HepG2 (cell line): ENCODE measurements at regions not wholly inside any gene's neighbourhood (a gene's known extent, or its start where the extent isn't known, plus 50 kb on each side); places are given as distances from the start of the nearest gene placed in this dataset.
"Not testable (repeated sequence)": the region's sequence is repeated elsewhere in the genome, so short reads cannot be mapped to it uniquely, and the experiment has no call there.

Experiments used
- ATAC-seq: fragments of 200-7000 bp; cut with Tn5 transposase; 3 replicates; pipeline ENCODE4 v1.9.1; 2020; ENCODE audit warnings: mild to moderate bottlenecking, moderate library complexity
- BruUV-seq: library from RNA; stranded (reverse); fragments of 400-500 nt; replicated peaks from 2 replicates; lab custom pipeline; 2021; lab: Mats Ljungman, UMichigan
- CTCF ChIA-PET: fragments of 300-600 bp; formaldehyde crosslinking; extraction: SDS; loops from one replicate; lab custom pipeline; 2021; ENCODE audit warnings: low total read pairs, inconsistent platforms, low intra/inter-chr PET ratio; lab: Yijun Ruan, JAX
- POLR2A ChIA-PET: fragments of 350-600 bp; sonication (Branson Sonifier 250); formaldehyde crosslinking; loops from one replicate; lab custom pipeline; 2020; ENCODE audit warnings: antibody characterized with exemption, inconsistent platforms; lab: Yijun Ruan, JAX
- DNase-seq: peaks from one replicate; pipeline ENCODE4 v3.0.0-alpha.2; 2015; ENCODE audit warnings: low spot score
- FAIRE-seq: peaks from 3 replicates; lab custom pipeline; 2011; peaks lifted over from hg19 to GRCh38; lab: Jason Lieb, UNC
- H2AFZ ChIP-seq: one replicate; pipeline ENCODE4 v1.6.1; 2011; ENCODE audit warnings: low read length, inconsistent platforms
- H3K27ac ChIP-seq: fragments of 300-600 bp; 3 replicates; pipeline ENCODE4 v1.8.0; 2011; ENCODE audit warnings: mixed run types, mild to moderate bottlenecking, mixed read lengths, low read length, inconsistent platforms; ENCODE audit not compliant: insufficient read depth; ENCODE audit errors: extremely low read length
- H3K27me3 ChIP-seq, 2 experiments: fragments of 200-600 bp in 1 of 2; 2 replicates in 1 of 2; 3 replicates in 1 of 2; pipeline versions ENCODE4 v1.6.0 to v1.8.0; 2011; ENCODE audit warnings: low read length in 2 of 2, mild to moderate bottlenecking in 2 of 2, moderate library complexity in 2 of 2, inconsistent platforms in 1 of 2; ENCODE audit not compliant: insufficient read depth in 2 of 2, control insufficient read depth in 1 of 2
- H3K36me3 ChIP-seq, 2 experiments: fragments of 200-600 bp in 1 of 2; replicated peaks in 1 of 2; 2 replicates in 1 of 2; 3 replicates in 1 of 2; pipeline versions ENCODE4 v1.5.1 to v1.8.0; 2011; ENCODE audit warnings: low read length in 2 of 2, inconsistent platforms in 1 of 2; ENCODE audit not compliant: insufficient read depth in 2 of 2, control insufficient read depth in 1 of 2
- H3K4me1 ChIP-seq: 2 replicates; pipeline ENCODE4 v1.5.1; 2012; ENCODE audit warnings: low read length, inconsistent platforms; ENCODE audit not compliant: insufficient read depth
- H3K4me2 ChIP-seq: 2 replicates; pipeline ENCODE4 v1.6.0; 2011; ENCODE audit warnings: low read depth, low read length, inconsistent platforms
- H3K4me3 ChIP-seq, 3 experiments: fragments of 200-600 bp in 1 of 3; sonication (generic), shearing (Covaris generic) in 1 of 3; replicated peaks in 1 of 3; 2 replicates each; pipeline ENCODE4 v1.5.1; 2011 to 2016; ENCODE audit warnings: low read length in 3 of 3, inconsistent platforms in 2 of 3, low read depth in 2 of 3, mild to moderate bottlenecking in 2 of 3, control low read depth in 1 of 3, mixed read lengths in 1 of 3; ENCODE audit not compliant: insufficient read depth in 1 of 3
- H3K79me2 ChIP-seq: one replicate; pipeline ENCODE4 v1.6.1; 2011; ENCODE audit warnings: low read length, inconsistent platforms; ENCODE audit not compliant: insufficient read depth
- H3K9ac ChIP-seq: 2 replicates; pipeline ENCODE4 v1.6.0; 2011; ENCODE audit warnings: mild to moderate bottlenecking, low read depth, low read length, inconsistent platforms; ENCODE audit not compliant: insufficient read depth
- H3K9me3 ChIP-seq: 2 replicates; pipeline ENCODE4 v1.5.1; 2012; ENCODE audit warnings: mild to moderate bottlenecking, low read length
- H4K20me1 ChIP-seq: 2 replicates; pipeline ENCODE4 v1.6.0; 2011; ENCODE audit warnings: inconsistent platforms, mild to moderate bottlenecking, low read length, moderate library complexity; ENCODE audit not compliant: insufficient read depth
- ARID3A ChIP-seq: IDR thresholded peaks from 2 replicates; pipeline ENCODE4 v1.6.1; 2012; ENCODE audit warnings: low read depth, low read length, improper control_type of control experiment
- DMAP1 ChIP-seq: IDR thresholded peaks from 2 replicates; pipeline ENCODE4 v1.6.1; 2016
- DRAP1 ChIP-seq: IDR thresholded peaks from 2 replicates; pipeline ENCODE4 v1.6.1; 2016; ENCODE audit warnings: missing genetic modification reagents, missing compliant biosample characterization
- FOXK2 ChIP-seq: fragments of 450-650 bp; IDR thresholded peaks from 2 replicates; pipeline ENCODE4 v1.6.1; 2016
- GFI1 ChIP-seq: sonication (generic); formaldehyde crosslinking; IDR thresholded peaks from 2 replicates; pipeline ENCODE4 v1.5.0; 2020; ENCODE audit warnings: missing genetic modification reagents, mild to moderate bottlenecking, borderline replicate concordance
- HOMEZ ChIP-seq: IDR thresholded peaks from 2 replicates; pipeline ENCODE4 v1.6.1; 2016; ENCODE audit warnings: low read depth
- NFKBIZ ChIP-seq: IDR thresholded peaks from 2 replicates; pipeline ENCODE4 v1.6.1; 2018; ENCODE audit warnings: missing genetic modification reagents, missing compliant biosample characterization
- NR2F1 ChIP-seq, 2 experiments: fragments of 450-650 bp in 1 of 2; formaldehyde crosslinking in 1 of 2; IDR thresholded peaks; 2 replicates each; pipeline versions ENCODE4 v1.5.0 to v1.6.1; 2016 to 2020; ENCODE audit warnings: mild to moderate bottlenecking in 1 of 2, missing compliant biosample characterization in 1 of 2, missing genetic modification reagents in 1 of 2, moderate library complexity in 1 of 2
- SP5 ChIP-seq: IDR thresholded peaks from 2 replicates; pipeline ENCODE4 v1.6.1; 2016; ENCODE audit warnings: low read depth, borderline replicate concordance
- ZBTB37 ChIP-seq: sonication (generic); formaldehyde crosslinking; IDR thresholded peaks from 2 replicates; pipeline ENCODE4 v1.4.0; 2020; ENCODE audit warnings: mild to moderate bottlenecking, missing genetic modification reagents
- ZFP37 ChIP-seq: sonication (generic); formaldehyde crosslinking; IDR thresholded peaks from 2 replicates; pipeline ENCODE4 v1.4.0; 2020; ENCODE audit warnings: missing genetic modification reagents, borderline replicate concordance
- ZNF710 ChIP-seq: sonication (generic); formaldehyde crosslinking; IDR thresholded peaks from 2 replicates; pipeline ENCODE4 v1.5.0; 2020; ENCODE audit warnings: mild to moderate bottlenecking, missing genetic modification reagents, borderline replicate concordance
- ZNF749 ChIP-seq: sonication (generic); formaldehyde crosslinking; IDR thresholded peaks from 2 replicates; pipeline ENCODE4 v1.8.0; 2022; ENCODE audit warnings: mild to moderate bottlenecking, missing genetic modification reagents, moderate library complexity, borderline replicate concordance
- ZNF772 ChIP-seq: sonication (generic); formaldehyde crosslinking; IDR thresholded peaks from 2 replicates; pipeline ENCODE4 v1.5.0; 2020; ENCODE audit warnings: mild to moderate bottlenecking, missing genetic modification reagents
- WGBS: methylation state at CpG from one replicate; pipeline ENCODE4 v1.1.6; 2017; ENCODE audit warnings: low lambda C conversion rate; 5-methylcytosine and 5-hydroxymethylcytosine counted together
- in situ Hi-C: cut with HindIII; loops from 2 replicates; pipeline ENCODE4 v1.10.0; 2017; ENCODE audit warnings: low pct_unique_long_range_greater_than_20kb; ENCODE audit not compliant: extremely low pct_ligation_motif_present
- intact Hi-C: fragments of 100-400 bp; cut with micrococcal nuclease; formaldehyde crosslinking; loops from one replicate; pipeline ENCODE4 v1.10.0; 2022; ENCODE audit not compliant: unreplicated experiment

GRCh38 chr2:84300001-84300695, 158.9 kb downstream of the SUCLG1 start:
- CTCF ChIA-PET = interaction anchor here (1.2 kb wide), 1 partner anchor 276 kb away, joined by 4 read pairs; no protein-coding TSS in a partner anchor
- H3K79me2 ChIP-seq, H3K27me3 ChIP-seq, H2AFZ ChIP-seq, BruUV-seq, H3K9me3 ChIP-seq, H4K20me1 ChIP-seq, H3K36me3 ChIP-seq: not testable (repeated sequence)
- FAIRE-seq (peak; percentile 81), ATAC-seq (peak; percentile 81), DNase-seq (peak; percentile 96)
- Histone ChIP-seq H3K9ac (peak overlapping the region; percentile 53), H3K4me1 (peaks cover 83% of the 10 kb centered on the region), H3K27ac (peak overlapping the region; percentile 79), H3K4me2 (peak overlapping the region; percentile 60), H3K4me3 (peak overlapping the region in 1 of 3 experiments; percentile 27; a peak in 1 of 6 replicates)
- POLR2A ChIA-PET = interaction anchor here (0.7 to 2.9 kb wide), 10 partner anchors 9 to 1231 kb away, joined by 3 to 15 read pairs (median 4); no protein-coding TSS in a partner anchor
- intact Hi-C loops (loop anchor here (2.0 to 5.0 kb wide), 4 partner anchors 118 to 1039 kb away; no protein-coding TSS in a partner anchor), in situ Hi-C loops (loop anchor here (5.0 kb wide), 1 partner anchor 278 kb away; no protein-coding TSS in a partner anchor)
- 0% methylated on average over 8 of the region's 8 CpGs for WGBS
- TF ChIP-seq ZNF749 (CRISPR knock-in tag) (peak; percentile 97), NFKBIZ (CRISPR knock-in tag) (peak; percentile 87; the same call in 1 of the 2 replicates), ZFP37 (CRISPR knock-in tag) (peak; percentile 86; the same call in 1 of the 2 replicates), ARID3A (peak; percentile 97), ZNF772 (peak; percentile 56; the same call in 1 of the 2 replicates), SP5 (CRISPR knock-in tag) (peak; percentile 100), GFI1 (CRISPR knock-in tag) (peak; percentile 99), NR2F1 (CRISPR knock-in tag; IDR thresholded peaks at IDR 0.05) (peak in 1 of 2 experiments; percentile 86; a peak in 2 of 4 replicates), ZBTB37 (peak; percentile 96), DMAP1 (CRISPR knock-in tag) (0 out of 2 replicates have a peak, but pooled peaks have one; percentile 11), DRAP1 (peak; percentile 61; the same call in 1 of the 2 replicates), HOMEZ (CRISPR knock-in tag) (peak; percentile 32; the same call in 1 of the 2 replicates), ZNF710 (CRISPR knock-in tag) (0 out of 2 replicates have a peak, but pooled peaks have one; percentile 96), FOXK2 (peak; percentile 92)
